B cell (primary cell): ENCODE measurements at regions not wholly inside any gene's neighbourhood (a gene's known extent, or its start where the extent isn't known, plus 50 kb on each side); places are given as distances from the start of the nearest gene placed in this dataset.
"Not testable (repeated sequence)": the region's sequence is repeated elsewhere in the genome, so short reads cannot be mapped to it uniquely, and the experiment has no call there.

ENCODE experiments used
- ATAC-seq: fragments of 200-7000 bp; cut with Tn5 transposase; one replicate; pipeline ENCODE4 v1.10.0; 2021; ENCODE audit warnings: low read depth, mild to moderate bottlenecking, moderate number of reproducible peaks, moderate library complexity
- CTCF ChIA-PET: fragments of 350-600 bp; sonication (Branson Sonifier 250); formaldehyde crosslinking; loops from one replicate; lab custom pipeline; 2021; ENCODE audit warnings: antibody characterized with exemption, inconsistent platforms; lab: Charles Lee
- POLR2A ChIA-PET: fragments of 350-600 bp; sonication (Branson Sonifier 250); formaldehyde crosslinking; loops from one replicate; lab custom pipeline; 2021; ENCODE audit warnings: antibody characterized with exemption; lab: Charles Lee
- DNase-seq: peaks from one replicate; pipeline ENCODE4 v3.0.0; 2013
- H2AFZ ChIP-seq: 2 replicates; pipeline ENCODE4 v1.6.1; 2012; ENCODE audit warnings: mild to moderate bottlenecking, low read depth, low read length; ENCODE audit not compliant: insufficient read depth, poor library complexity, severe bottlenecking
- H3K27ac ChIP-seq, 2 donors: 1 replicate in 1 of 2; 2 replicates in 1 of 2; pipeline ENCODE4 v1.5.1; 2012 to 2013; ENCODE audit warnings: low read length in 2 of 2, mild to moderate bottlenecking in 2 of 2, moderate library complexity in 1 of 2
- H3K27me3 ChIP-seq, 4 experiments: fragments of 200-600 bp in 1 of 4; sonication (generic) in 1 of 4; replicated peaks in 1 of 4; 1 replicate in 2 of 4; 2 replicates in 2 of 4; pipeline versions ENCODE4 v1.6.1 to v1.7.0; 2013 to 2016; ENCODE audit warnings: low read length in 3 of 4, mild to moderate bottlenecking in 2 of 4, mixed read lengths in 1 of 4, moderate library complexity in 1 of 4; ENCODE audit not compliant: insufficient read depth in 4 of 4, control insufficient read depth in 3 of 4; ENCODE audit errors: control extremely low read depth in 1 of 4
- H3K36me3 ChIP-seq, 2 experiments: replicated peaks in 1 of 2; 1 replicate in 1 of 2; 2 replicates in 1 of 2; pipeline versions ENCODE4 v1.6.1 to v1.7.1; 2013; ENCODE audit warnings: low read length in 1 of 2; ENCODE audit not compliant: insufficient read depth in 2 of 2, control insufficient read depth in 1 of 2; ENCODE audit errors: control extremely low read depth in 1 of 2, extremely low read depth in 1 of 2
- H3K4me1 ChIP-seq, 2 donors: fragments of 200-600 bp in 1 of 2; sonication (generic) in 1 of 2; 1 replicate in 1 of 2; 2 replicates in 1 of 2; pipeline versions ENCODE4 v1.5.1 to v1.6.1; 2013 to 2017; ENCODE audit warnings: low read length in 2 of 2; ENCODE audit not compliant: control insufficient read depth in 2 of 2, insufficient read depth in 2 of 2
- H3K4me2 ChIP-seq: replicated peaks from 2 replicates; pipeline ENCODE3; 2012; ENCODE audit warnings: mild to moderate bottlenecking, low read depth, low read length; ENCODE audit not compliant: poor library complexity, severe bottlenecking
- H3K4me3 ChIP-seq, 5 experiments: fragments of 200-600 bp in 1 of 5; sonication (generic) in 1 of 5; 1 replicate in 3 of 5; 2 replicates in 2 of 5; pipeline versions ENCODE4 v1.5.1 to v1.7.0; 2011 to 2016; ENCODE audit warnings: low read length in 4 of 5, mild to moderate bottlenecking in 4 of 5, low read depth in 2 of 5, control low read depth in 1 of 5, moderate library complexity in 1 of 5; ENCODE audit not compliant: insufficient read depth in 1 of 5; ENCODE audit errors: control extremely low read depth in 1 of 5, extremely low read depth in 1 of 5
- H3K79me2 ChIP-seq: fragments of 200-600 bp; sonication (generic); one replicate; pipeline ENCODE4 v1.6.0; 2016; ENCODE audit warnings: low read length; ENCODE audit not compliant: control insufficient read depth, insufficient read depth
- H3K9ac ChIP-seq: fragments of 200-600 bp; sonication (generic); 2 replicates; pipeline ENCODE4 v1.6.1; 2017; ENCODE audit warnings: mild to moderate bottlenecking, low read length, moderate library complexity
- H3K9me3 ChIP-seq, 3 donors: one replicate each; pipeline versions ENCODE4 v1.6.1 to v1.7.1; 2013; ENCODE audit warnings: low read length in 2 of 3; ENCODE audit not compliant: control insufficient read depth in 2 of 3, insufficient read depth in 1 of 3; ENCODE audit errors: control extremely low read depth in 1 of 3
- H4K20me1 ChIP-seq: 2 replicates; pipeline ENCODE4 v1.6.0; 2012; ENCODE audit warnings: mild to moderate bottlenecking, low read length; ENCODE audit not compliant: insufficient read depth, control insufficient read depth, poor library complexity, severe bottlenecking
- H3K27ac Mint-ChIP-seq: one replicate; pipeline ENCODE4 v1.8.0; 2021; ENCODE audit warnings: mixed read lengths
- H3K27me3 Mint-ChIP-seq: one replicate; pipeline ENCODE4 v1.8.0; 2021; ENCODE audit warnings: mixed read lengths
- H3K4me1 Mint-ChIP-seq: one replicate; pipeline ENCODE4 v1.8.0; 2021; ENCODE audit warnings: mixed read lengths
- H3K4me3 Mint-ChIP-seq: one replicate; pipeline ENCODE4 v1.8.0; 2021; ENCODE audit warnings: mixed read lengths
- H3K9me3 Mint-ChIP-seq: one replicate; pipeline ENCODE4 v1.8.0; 2022; ENCODE audit warnings: mixed read lengths; ENCODE audit not compliant: insufficient read depth
- EZH2 ChIP-seq: IDR thresholded peaks from 2 replicates; pipeline ENCODE4 v1.6.1; 2012; ENCODE audit warnings: borderline replicate concordance, low read depth, mild to moderate bottlenecking, moderate library complexity, low read length; ENCODE audit not compliant: insufficient read depth, poor library complexity, severe bottlenecking
- WGBS: methylation state at CpG from one replicate; pipeline ENCODE4 v1.1.5; 2013; ENCODE audit warnings: missing lambda C conversion rate; ENCODE audit not compliant: insufficient coverage; 5-methylcytosine and 5-hydroxymethylcytosine counted together
- intact Hi-C: fragments of 100-400 bp; cut with micrococcal nuclease; formaldehyde crosslinking; loops from one replicate; pipeline ENCODE4 v1.10.0; 2022
- TF ChIP-seq, protein P1 (sequence below): fragments of 200-600 bp; IDR thresholded peaks from one replicate; pipeline ENCODE4 v1.8.0; 2022; ENCODE audit warnings: antibody characterized with exemption, mild to moderate bottlenecking

- Mint-ChIP-seq H3K4me3 (no peak overlapping the region), H3K27ac (no peak overlapping the region), H3K9me3 (no peaks in the 10 kb centered on the region), H3K27me3 (no peaks in the 10 kb centered on the region), H3K4me1 (no peaks in the 10 kb centered on the region)
- no peaks in the 10 kb centered on the region for H4K20me1 ChIP-seq
- H2AFZ ChIP-seq: no peak overlapping the region
- no peaks in the 10 kb centered on the region for H3K36me3 ChIP-seq
- H3K27ac ChIP-seq: no peak overlapping the region
- intact Hi-C loops: no loop called here
- no peak for TF ChIP-seq EZH2
- TF ChIP-seq, protein P1, sequence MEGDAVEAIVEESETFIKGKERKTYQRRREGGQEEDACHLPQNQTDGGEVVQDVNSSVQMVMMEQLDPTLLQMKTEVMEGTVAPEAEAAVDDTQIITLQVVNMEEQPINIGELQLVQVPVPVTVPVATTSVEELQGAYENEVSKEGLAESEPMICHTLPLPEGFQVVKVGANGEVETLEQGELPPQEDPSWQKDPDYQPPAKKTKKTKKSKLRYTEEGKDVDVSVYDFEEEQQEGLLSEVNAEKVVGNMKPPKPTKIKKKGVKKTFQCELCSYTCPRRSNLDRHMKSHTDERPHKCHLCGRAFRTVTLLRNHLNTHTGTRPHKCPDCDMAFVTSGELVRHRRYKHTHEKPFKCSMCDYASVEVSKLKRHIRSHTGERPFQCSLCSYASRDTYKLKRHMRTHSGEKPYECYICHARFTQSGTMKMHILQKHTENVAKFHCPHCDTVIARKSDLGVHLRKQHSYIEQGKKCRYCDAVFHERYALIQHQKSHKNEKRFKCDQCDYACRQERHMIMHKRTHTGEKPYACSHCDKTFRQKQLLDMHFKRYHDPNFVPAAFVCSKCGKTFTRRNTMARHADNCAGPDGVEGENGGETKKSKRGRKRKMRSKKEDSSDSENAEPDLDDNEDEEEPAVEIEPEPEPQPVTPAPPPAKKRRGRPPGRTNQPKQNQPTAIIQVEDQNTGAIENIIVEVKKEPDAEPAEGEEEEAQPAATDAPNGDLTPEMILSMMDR: no peak
- H3K9ac ChIP-seq: no peak overlapping the region
- H3K4me1 ChIP-seq: no peaks in the 10 kb centered on the region
- H3K27me3 ChIP-seq: no peaks in the 10 kb centered on the region
- CTCF ChIA-PET: no interaction called here
- no peak overlapping the region for H3K4me3 ChIP-seq
- ATAC-seq: no peak
- no peaks in the 10 kb centered on the region for H3K79me2 ChIP-seq
- POLR2A ChIA-PET: no interaction called here
- WGBS: 90% methylated on average over 2 of the region's 6 CpGs
- H3K4me2 ChIP-seq: no peak overlapping the region
- H3K9me3 ChIP-seq: no peaks in the 10 kb centered on the region
- no peak for DNase-seq
Measured at GRCh38 chr2:82013641-82014040, 1709.1 kb upstream of the LRRTM1 start.

- intact Hi-C loops: no loop called here
- Histone ChIP-seq H3K36me3 (no peaks in the 10 kb centered on the region), H3K27ac (no peak overlapping the region), H4K20me1 (no peaks in the 10 kb centered on the region), H3K4me3 (no peak overlapping the region), H3K4me1 (no peaks in the 10 kb centered on the region), H3K27me3 (no peaks in the 10 kb centered on the region), H2AFZ (no peak overlapping the region), H3K79me2 (no peaks in the 10 kb centered on the region), H3K9ac (no peak overlapping the region), H3K4me2 (no peak overlapping the region), H3K9me3 (peaks cover 0 to 2% (median 0%) of the 10 kb centered on the region in 3 donors)
- WGBS: 88% methylated on average over 1 of the region's 3 CpGs
- Mint-ChIP-seq H3K4me1 (no peaks in the 10 kb centered on the region), H3K27ac (no peak overlapping the region), H3K9me3 (peaks cover 6% of the 10 kb centered on the region), H3K4me3 (no peak overlapping the region), H3K27me3 (no peaks in the 10 kb centered on the region)
- CTCF ChIA-PET: no interaction called here
- ATAC-seq (no peak), DNase-seq (no peak)
- TF ChIP-seq, protein P1: no peak
- no peak for TF ChIP-seq EZH2
- POLR2A ChIA-PET: no interaction called here
Measured at GRCh38 chr2:82007071-82007664, 1702.6 kb upstream of the LRRTM1 start.

DNA sequence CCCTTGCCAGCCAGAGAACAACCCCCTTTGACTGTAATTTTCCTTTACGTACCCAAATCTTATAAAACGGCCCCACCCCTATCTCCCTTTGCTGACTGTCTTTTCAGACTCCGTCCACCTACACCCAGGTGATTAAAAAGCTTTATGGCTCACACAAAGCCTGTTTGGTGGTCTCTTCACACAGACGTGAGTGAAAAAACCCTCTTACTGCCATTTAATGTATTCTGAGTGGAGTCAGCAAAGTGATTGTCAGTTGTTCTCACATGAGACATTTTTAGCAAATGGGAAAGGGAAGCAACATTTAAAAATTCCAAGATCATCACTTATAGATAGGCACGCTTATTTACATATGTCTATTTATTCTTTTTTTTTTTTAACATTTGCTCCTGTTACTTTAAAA lies 1701.3 kb upstream of the LRRTM1 start:
- DNase-seq, H3K4me1 ChIP-seq, intact Hi-C loops, H3K27me3 ChIP-seq, H3K9me3 ChIP-seq, H2AFZ ChIP-seq, H3K79me2 ChIP-seq, H3K9ac ChIP-seq, POLR2A ChIA-PET, H3K4me3 Mint-ChIP-seq, H3K27ac Mint-ChIP-seq, H3K4me1 Mint-ChIP-seq, H3K9me3 Mint-ChIP-seq, H3K4me3 ChIP-seq, H4K20me1 ChIP-seq, H3K27me3 Mint-ChIP-seq, H3K4me2 ChIP-seq, ATAC-seq, H3K27ac ChIP-seq, CTCF ChIA-PET, H3K36me3 ChIP-seq: not testable (repeated sequence)
- 88% methylated on average over 3 of the region's 5 CpGs for WGBS
